Esophagus muscularis mucosa (tissue), 4 donors: ENCODE measurements at regions not wholly inside any gene's neighbourhood (a gene's known extent, or its start where the extent isn't known, plus 50 kb on each side); places are given as distances from the start of the nearest gene placed in this dataset.

Source experiments
- EP300 ChIP-seq: sonication (generic); formaldehyde crosslinking; IDR thresholded peaks from one replicate; pipeline ENCODE4 v1.6.1; 2017; ENCODE audit warnings: antibody characterized with exemption
- POLR2A ChIP-seq: fragments of 450-650 bp; IDR thresholded peaks from one replicate; pipeline ENCODE4 v1.6.1; 2017; ENCODE audit warnings: antibody characterized with exemption, moderate library complexity, mild to moderate bottlenecking, low read depth
- POLR2AphosphoS5 ChIP-seq, 2 donors: sonication (generic); formaldehyde crosslinking; IDR thresholded peaks; one replicate each; pipeline ENCODE4 v1.6.1; 2017; ENCODE audit warnings: antibody characterized with exemption in 2 of 2
- TF ChIP-seq, protein P1 (sequence below), 3 experiments: fragments of 200-600 bp in 2 of 3; fragments of 450-650 bp in 1 of 3; sonication (generic) in 2 of 3; IDR thresholded peaks; one replicate each; pipeline ENCODE4 v1.5.1; 2017 to 2019; ENCODE audit warnings: antibody characterized with exemption in 3 of 3, mild to moderate bottlenecking in 2 of 3, moderate library complexity in 1 of 3

- TF ChIP-seq, protein P1, sequence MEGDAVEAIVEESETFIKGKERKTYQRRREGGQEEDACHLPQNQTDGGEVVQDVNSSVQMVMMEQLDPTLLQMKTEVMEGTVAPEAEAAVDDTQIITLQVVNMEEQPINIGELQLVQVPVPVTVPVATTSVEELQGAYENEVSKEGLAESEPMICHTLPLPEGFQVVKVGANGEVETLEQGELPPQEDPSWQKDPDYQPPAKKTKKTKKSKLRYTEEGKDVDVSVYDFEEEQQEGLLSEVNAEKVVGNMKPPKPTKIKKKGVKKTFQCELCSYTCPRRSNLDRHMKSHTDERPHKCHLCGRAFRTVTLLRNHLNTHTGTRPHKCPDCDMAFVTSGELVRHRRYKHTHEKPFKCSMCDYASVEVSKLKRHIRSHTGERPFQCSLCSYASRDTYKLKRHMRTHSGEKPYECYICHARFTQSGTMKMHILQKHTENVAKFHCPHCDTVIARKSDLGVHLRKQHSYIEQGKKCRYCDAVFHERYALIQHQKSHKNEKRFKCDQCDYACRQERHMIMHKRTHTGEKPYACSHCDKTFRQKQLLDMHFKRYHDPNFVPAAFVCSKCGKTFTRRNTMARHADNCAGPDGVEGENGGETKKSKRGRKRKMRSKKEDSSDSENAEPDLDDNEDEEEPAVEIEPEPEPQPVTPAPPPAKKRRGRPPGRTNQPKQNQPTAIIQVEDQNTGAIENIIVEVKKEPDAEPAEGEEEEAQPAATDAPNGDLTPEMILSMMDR (IDR thresholded peaks at IDR 0.05), result no peak
- no peak for TF ChIP-seq EP300
- TF ChIP-seq POLR2A, result no peak
- no peak for TF ChIP-seq POLR2AphosphoS5 (IDR thresholded peaks at IDR 0.05)
These were observed 1139.4 kb downstream of the TMEM121 start for GRCh38 chr14:106665814-106666213.
